Endothelial cell (in vitro differentiated cells): ENCODE measurements at regions not wholly inside any gene's neighbourhood (a gene's known extent, or its start where the extent isn't known, plus 50 kb on each side); places are given as distances from the start of the nearest gene placed in this dataset.

Experiments used
- DNase-seq: peaks from one replicate; pipeline ENCODE4 v3.0.0; 2021; ENCODE audit warnings: low spot score
- H3K27ac Mint-ChIP-seq: one replicate; pipeline ENCODE4 v1.8.0; 2021; ENCODE audit warnings: mixed read lengths, inconsistent platforms; ENCODE audit not compliant: unreplicated experiment
- H3K27me3 Mint-ChIP-seq: one replicate; pipeline ENCODE4 v1.8.0; 2021; ENCODE audit warnings: mild to moderate bottlenecking, moderate library complexity, mixed read lengths, inconsistent platforms; ENCODE audit not compliant: unreplicated experiment
- H3K36me3 Mint-ChIP-seq: one replicate; pipeline ENCODE4 v1.8.0; 2021; ENCODE audit warnings: mild to moderate bottlenecking, low read depth, mixed read lengths, inconsistent platforms; ENCODE audit not compliant: unreplicated experiment
- H3K4me1 Mint-ChIP-seq: one replicate; pipeline ENCODE4 v1.8.0; 2021; ENCODE audit warnings: mild to moderate bottlenecking, mixed read lengths, inconsistent platforms; ENCODE audit not compliant: unreplicated experiment
- H3K4me3 Mint-ChIP-seq: one replicate; pipeline ENCODE4 v1.8.0; 2021; ENCODE audit warnings: mild to moderate bottlenecking, mixed read lengths, inconsistent platforms; ENCODE audit not compliant: unreplicated experiment
- H3K9me3 Mint-ChIP-seq: one replicate; pipeline ENCODE4 v1.8.0; 2021; ENCODE audit warnings: mixed read lengths, inconsistent platforms; ENCODE audit not compliant: unreplicated experiment
- TF ChIP-seq, protein P1 (sequence below): fragments of 200-600 bp; sonication (generic); IDR thresholded peaks from one replicate; pipeline ENCODE4 v1.5.0; 2021; ENCODE audit warnings: antibody characterized with exemption; ENCODE audit not compliant: unreplicated experiment

DNA sequence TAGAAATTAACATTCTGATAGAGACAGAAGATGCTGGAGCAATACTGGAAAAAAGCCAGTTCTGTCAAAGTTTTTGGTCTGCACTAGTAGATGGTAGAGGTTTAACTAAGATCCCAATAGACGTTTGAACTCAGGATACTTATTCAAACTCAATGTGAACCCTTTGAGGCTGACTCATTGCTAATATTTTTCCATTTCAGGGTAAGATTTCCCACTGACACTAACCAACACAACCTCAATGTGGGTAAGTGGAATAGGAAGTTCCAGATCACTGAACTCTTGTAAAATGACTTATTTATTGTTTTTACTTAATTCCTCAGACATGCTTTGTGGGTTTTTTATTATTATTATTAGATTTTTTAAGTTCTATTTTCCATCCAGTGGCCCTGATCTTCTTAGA is 1024.8 kb downstream of the EPHA3 start:
- Mint-ChIP-seq H3K36me3 (no peaks in the 10 kb centered on the region), H3K27me3 (no peaks in the 10 kb centered on the region), H3K27ac (no peak overlapping the region), H3K4me1 (no peaks in the 10 kb centered on the region), H3K4me3 (no peak overlapping the region), H3K9me3 (no peaks in the 10 kb centered on the region)
- DNase-seq = no peak
- TF ChIP-seq, protein P1, sequence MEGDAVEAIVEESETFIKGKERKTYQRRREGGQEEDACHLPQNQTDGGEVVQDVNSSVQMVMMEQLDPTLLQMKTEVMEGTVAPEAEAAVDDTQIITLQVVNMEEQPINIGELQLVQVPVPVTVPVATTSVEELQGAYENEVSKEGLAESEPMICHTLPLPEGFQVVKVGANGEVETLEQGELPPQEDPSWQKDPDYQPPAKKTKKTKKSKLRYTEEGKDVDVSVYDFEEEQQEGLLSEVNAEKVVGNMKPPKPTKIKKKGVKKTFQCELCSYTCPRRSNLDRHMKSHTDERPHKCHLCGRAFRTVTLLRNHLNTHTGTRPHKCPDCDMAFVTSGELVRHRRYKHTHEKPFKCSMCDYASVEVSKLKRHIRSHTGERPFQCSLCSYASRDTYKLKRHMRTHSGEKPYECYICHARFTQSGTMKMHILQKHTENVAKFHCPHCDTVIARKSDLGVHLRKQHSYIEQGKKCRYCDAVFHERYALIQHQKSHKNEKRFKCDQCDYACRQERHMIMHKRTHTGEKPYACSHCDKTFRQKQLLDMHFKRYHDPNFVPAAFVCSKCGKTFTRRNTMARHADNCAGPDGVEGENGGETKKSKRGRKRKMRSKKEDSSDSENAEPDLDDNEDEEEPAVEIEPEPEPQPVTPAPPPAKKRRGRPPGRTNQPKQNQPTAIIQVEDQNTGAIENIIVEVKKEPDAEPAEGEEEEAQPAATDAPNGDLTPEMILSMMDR = no peak

DNA sequence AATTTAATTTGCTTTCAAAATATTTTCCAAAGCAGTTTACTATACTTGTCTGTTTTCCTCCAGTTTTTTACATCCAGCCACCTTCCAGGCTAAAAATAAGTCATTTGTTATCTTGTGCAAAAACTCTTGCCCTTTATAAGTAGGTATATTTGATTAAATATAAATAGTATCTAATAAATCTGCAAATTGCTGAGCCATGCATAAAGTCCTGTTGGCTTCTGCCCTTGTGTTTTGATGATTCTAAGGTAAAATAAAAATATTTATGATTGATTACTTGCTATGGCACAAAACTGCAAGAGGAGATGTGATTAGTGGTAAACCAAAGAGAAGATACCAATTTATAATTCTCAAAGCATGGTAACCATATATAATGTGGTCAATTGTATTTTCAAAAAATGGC is 1026.7 kb downstream of the EPHA3 start:
- TF ChIP-seq, protein P1 = no peak
- H3K4me3 Mint-ChIP-seq = no peak overlapping the region

DNA sequence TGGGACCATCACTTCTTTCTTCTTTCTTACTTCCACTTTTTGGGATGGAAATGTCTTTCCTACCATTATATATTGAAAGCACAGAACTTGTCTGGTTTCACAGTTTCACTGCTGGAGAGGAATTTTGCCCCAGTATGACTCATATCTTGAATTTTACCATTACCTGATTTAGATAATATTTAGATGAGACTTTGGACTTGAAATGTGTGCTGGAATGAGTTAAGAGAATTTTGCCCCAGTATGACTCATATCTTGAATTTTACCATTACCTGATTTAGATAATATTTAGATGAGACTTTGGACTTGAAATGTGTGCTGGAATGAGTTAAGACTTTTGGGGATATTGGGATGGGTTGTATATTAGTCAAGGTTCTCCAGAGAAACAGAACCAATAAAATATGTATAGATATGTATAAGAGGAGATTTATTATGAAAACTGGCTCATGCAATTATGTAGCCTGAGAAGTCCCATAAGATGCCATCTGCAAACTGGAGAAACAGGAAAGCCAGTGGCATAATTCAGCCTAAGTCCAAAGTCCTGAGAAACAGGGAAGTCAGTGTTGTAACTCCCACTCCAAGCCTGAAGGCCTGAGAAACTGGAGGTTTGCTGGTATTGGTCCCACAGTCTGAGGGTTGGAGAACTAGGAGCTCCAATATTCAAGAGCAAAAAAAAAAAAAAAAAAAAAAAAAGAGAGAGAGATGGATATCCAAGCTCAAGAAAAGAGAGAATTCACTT is 1029.2 kb downstream of the EPHA3 start:
- no peak overlapping the region for H3K4me3 Mint-ChIP-seq
- no peaks in the 10 kb centered on the region for H3K4me1 Mint-ChIP-seq
- no peak for DNase-seq
- no peak overlapping the region for H3K27ac Mint-ChIP-seq
- H3K27me3 Mint-ChIP-seq = no peaks in the 10 kb centered on the region
- no peaks in the 10 kb centered on the region for H3K36me3 Mint-ChIP-seq
- H3K9me3 Mint-ChIP-seq = no peaks in the 10 kb centered on the region
- TF ChIP-seq, protein P1 = no peak

More for the DNA sequence above, 1026.7 kb downstream of the EPHA3 start:
- Mint-ChIP-seq H3K9me3 (no peaks in the 10 kb centered on the region), H3K27ac (no peak overlapping the region), H3K36me3 (no peaks in the 10 kb centered on the region), H3K27me3 (no peaks in the 10 kb centered on the region), H3K4me1 (no peaks in the 10 kb centered on the region)
- DNase-seq = no peak

DNA sequence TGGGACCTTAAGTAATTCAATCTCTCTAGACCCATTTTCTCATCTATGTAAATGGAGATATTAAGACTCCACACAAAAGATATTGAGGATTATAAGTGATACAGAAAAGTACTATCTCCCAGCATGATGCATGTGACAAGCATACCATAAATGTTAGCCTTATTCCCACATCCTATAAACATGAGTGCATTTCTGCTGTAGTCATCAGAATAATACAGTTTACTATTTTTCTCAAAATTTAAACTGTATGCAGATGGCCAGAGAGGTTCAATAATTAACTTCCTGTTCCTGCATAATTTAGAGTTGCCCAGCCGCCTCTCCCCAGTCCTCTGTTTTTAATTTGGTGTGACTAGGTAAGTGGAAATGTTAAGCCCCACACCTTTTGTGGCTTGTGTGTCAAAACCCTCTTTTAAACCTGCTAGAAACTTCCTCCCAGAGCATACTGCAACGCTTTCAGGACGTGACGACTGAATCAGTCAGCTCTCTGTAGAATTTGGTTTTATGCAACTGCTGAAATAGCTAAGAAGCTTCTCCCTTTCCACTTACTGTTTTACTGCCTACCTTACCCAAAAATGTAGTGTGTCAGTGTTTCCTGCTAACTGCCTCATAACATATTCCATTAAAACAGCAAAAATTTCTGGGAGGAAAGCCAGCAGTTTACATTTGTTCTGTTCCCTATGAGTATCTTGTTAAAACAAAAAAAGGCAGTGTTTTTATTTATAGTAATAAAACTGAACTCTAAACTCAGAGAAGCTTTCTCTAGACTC is 1037.9 kb downstream of the EPHA3 start:
- no peak for DNase-seq
- Mint-ChIP-seq H3K4me1 (peaks cover 7% of the 10 kb centered on the region), H3K9me3 (no peaks in the 10 kb centered on the region), H3K27ac (no peak overlapping the region), H3K4me3 (no peak overlapping the region), H3K36me3 (no peaks in the 10 kb centered on the region), H3K27me3 (no peaks in the 10 kb centered on the region)
- TF ChIP-seq, protein P1 = no peak

DNA sequence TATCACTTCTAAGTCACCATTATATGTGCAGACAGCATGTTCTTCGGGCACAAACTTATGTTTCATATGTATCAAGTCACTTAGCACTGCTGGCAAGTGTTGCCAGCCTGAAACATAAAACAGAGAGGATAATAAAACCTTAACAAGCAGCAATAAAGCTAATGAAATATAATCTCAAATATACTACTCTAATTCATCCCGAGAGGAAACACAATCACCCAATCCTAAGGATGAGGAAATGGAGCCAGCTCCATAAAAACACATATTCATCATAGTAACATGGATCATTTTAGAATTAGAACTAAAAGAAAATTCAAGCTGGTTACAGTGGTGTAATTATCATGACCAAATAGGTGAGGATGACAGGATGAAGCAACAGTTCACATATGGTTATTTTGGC is 1072.7 kb downstream of the EPHA3 start:
- no peak overlapping the region for H3K27ac Mint-ChIP-seq
- H3K4me3 Mint-ChIP-seq = no peak overlapping the region

More for the DNA sequence above, 1072.7 kb downstream of the EPHA3 start:
- TF ChIP-seq, protein P1 = no peak
- peaks cover 4% of the 10 kb centered on the region for H3K36me3 Mint-ChIP-seq
- no peak for DNase-seq
- H3K9me3 Mint-ChIP-seq = no peaks in the 10 kb centered on the region
- peaks cover 8% of the 10 kb centered on the region for H3K4me1 Mint-ChIP-seq
- no peaks in the 10 kb centered on the region for H3K27me3 Mint-ChIP-seq
